A549 (cell line): ENCODE measurements at regions not wholly inside any gene's neighbourhood (a gene's known extent, or its start where the extent isn't known, plus 50 kb on each side); places are given as distances from the start of the nearest gene placed in this dataset.

Experiments
- BHLHE40 ChIP-seq: IDR thresholded peaks from 2 replicates; pipeline ENCODE4 v1.6.1; 2012; ENCODE audit warnings: low read depth, low read length, inconsistent platforms
- CHD2 ChIP-seq: fragments of 150-350 bp; IDR thresholded peaks from 2 replicates; pipeline ENCODE4 v1.6.1; 2014; ENCODE audit warnings: low read length; ENCODE audit not compliant: partially characterized antibody
- CTCF ChIP-seq: fragments of >200 bp; sonication (Bioruptor Twin); formaldehyde crosslinking; IDR thresholded peaks from 3 replicates; pipeline ENCODE4 v1.5.1; 2016
- EP300 ChIP-seq, 2 experiments: fragments of >200 bp; sonication (Bioruptor Twin); formaldehyde crosslinking; IDR thresholded peaks; 2 replicates in 1 of 2; 3 replicates in 1 of 2; pipeline ENCODE4 v1.6.1; 2016 to 2017
- JUN ChIP-seq, 2 experiments: fragments of >200 bp; sonication (Bioruptor Twin); formaldehyde crosslinking; IDR thresholded peaks; 2 replicates in 1 of 2; 3 replicates in 1 of 2; pipeline ENCODE4 v1.6.1; 2016 to 2017
- MAZ ChIP-seq: fragments of 150-350 bp; IDR thresholded peaks from 2 replicates; pipeline ENCODE4 v1.6.1; 2014; ENCODE audit warnings: antibody characterized with exemption, low read depth, low read length, borderline replicate concordance
- PBX3 ChIP-seq: IDR thresholded peaks from 2 replicates; pipeline ENCODE4 v1.6.1; 2012
- PHF8 ChIP-seq: fragments of 200-600 bp; sonication (generic); IDR thresholded peaks from 2 replicates; pipeline ENCODE4 v1.6.1; 2016; ENCODE audit warnings: low read depth, mild to moderate bottlenecking, antibody characterized with exemption, moderate library complexity, borderline replicate concordance
- POLR2A ChIP-seq: IDR thresholded peaks from 2 replicates; pipeline ENCODE4 v1.6.1; 2012; ENCODE audit warnings: mild to moderate bottlenecking, low read length
- RAD21 ChIP-seq, 2 experiments: fragments of >200 bp in 1 of 2; sonication (Bioruptor Twin) in 1 of 2; formaldehyde crosslinking in 1 of 2; IDR thresholded peaks in 1 of 2; conservative IDR thresholded peaks in 1 of 2; 2 replicates in 1 of 2; 3 replicates in 1 of 2; pipeline ENCODE4 v1.6.1; 2012 to 2018; ENCODE audit warnings: inconsistent platforms in 1 of 2
- RFX5 ChIP-seq: fragments of 450-650 bp; IDR thresholded peaks from 2 replicates; pipeline ENCODE4 v1.7.1; 2014; ENCODE audit warnings: antibody characterized with exemption, mild to moderate bottlenecking, moderate library complexity
- RNF2 ChIP-seq: fragments of 200-600 bp; sonication (generic); IDR thresholded peaks from 2 replicates; pipeline ENCODE4 v1.6.1; 2016; ENCODE audit warnings: low read depth, mild to moderate bottlenecking, antibody characterized with exemption, moderate library complexity, borderline replicate concordance
- ZC3H11A ChIP-seq: fragments of 450-650 bp; IDR thresholded peaks from 2 replicates; pipeline ENCODE4 v1.6.1; 2014; ENCODE audit warnings: antibody characterized with exemption, mild to moderate bottlenecking
- ZFP36 ChIP-seq: fragments of 450-650 bp; IDR thresholded peaks from 2 replicates; pipeline ENCODE4 v1.6.1; 2014; ENCODE audit warnings: borderline replicate concordance; ENCODE audit not compliant: partially characterized antibody

GRCh38 chr1:37098237-37098636 lies 63.9 kb upstream of the GRIK3 start:
- TF ChIP-seq CTCF = no peak
- no peak for TF ChIP-seq POLR2A
- no peak for TF ChIP-seq RNF2
- no peak for TF ChIP-seq BHLHE40
- no peak for TF ChIP-seq RAD21 (conservative IDR thresholded peaks at IDR 0.05 in 1 of 2, IDR thresholded peaks at IDR 0.05 in 1 of 2)
- no peak for TF ChIP-seq RFX5
- no peak for TF ChIP-seq PHF8
- TF ChIP-seq CHD2 = no peak
- TF ChIP-seq PBX3 = no peak
- TF ChIP-seq MAZ = no peak
- TF ChIP-seq EP300 (IDR thresholded peaks at IDR 0.05) = no peak
- no peak for TF ChIP-seq ZC3H11A
- no peak for TF ChIP-seq ZFP36
- no peak for TF ChIP-seq JUN (IDR thresholded peaks at IDR 0.05)
